Ishikawa (cell line): ENCODE measurements at regions not wholly inside any gene's neighbourhood (a gene's known extent, or its start where the extent isn't known, plus 50 kb on each side); places are given as distances from the start of the nearest gene placed in this dataset.

Experiments
- CEBPB ChIP-seq: IDR thresholded peaks from 2 replicates; pipeline ENCODE4 v1.6.1; 2012
- CREB1 ChIP-seq: IDR thresholded peaks from 2 replicates; pipeline ENCODE4 v1.6.1; 2012; ENCODE audit warnings: low read depth
- EGR1 ChIP-seq: IDR thresholded peaks from 2 replicates; pipeline ENCODE4 v1.6.1; 2012
- EP300 ChIP-seq: IDR thresholded peaks from 2 replicates; pipeline ENCODE4 v1.6.1; 2012; ENCODE audit warnings: borderline replicate concordance
- FOXM1 ChIP-seq: IDR thresholded peaks from 2 replicates; pipeline ENCODE4 v1.6.1; 2012; ENCODE audit warnings: low read depth, borderline replicate concordance
- MAX ChIP-seq: IDR thresholded peaks from 2 replicates; pipeline ENCODE4 v1.6.1; 2012
- NFIC ChIP-seq: IDR thresholded peaks from 2 replicates; pipeline ENCODE4 v1.6.1; 2012
- RAD21 ChIP-seq: IDR thresholded peaks from 2 replicates; pipeline ENCODE4 v1.6.1; 2012; ENCODE audit warnings: low read depth
- REST ChIP-seq: IDR thresholded peaks from 2 replicates; pipeline ENCODE4 v1.6.1; 2012; ENCODE audit warnings: low read depth, mild to moderate bottlenecking
- TAF1 ChIP-seq: IDR thresholded peaks from 2 replicates; pipeline ENCODE4 v1.6.1; 2012; ENCODE audit warnings: low read depth, mild to moderate bottlenecking
- TCF12 ChIP-seq: IDR thresholded peaks from 2 replicates; pipeline ENCODE4 v1.6.1; 2012; ENCODE audit warnings: low read depth
- TEAD4 ChIP-seq: IDR thresholded peaks from 2 replicates; pipeline ENCODE4 v1.6.1; 2012
- USF1 ChIP-seq: IDR thresholded peaks from 2 replicates; pipeline ENCODE4 v1.6.1; 2012
- YY1 ChIP-seq: IDR thresholded peaks from 2 replicates; pipeline ENCODE4 v1.6.1; 2012; ENCODE audit warnings: low read depth
- ZBTB7A ChIP-seq: IDR thresholded peaks from 2 replicates; pipeline ENCODE4 v1.6.1; 2012; ENCODE audit warnings: low read depth

GRCh38 chr22:26821854-26822253 is 164.5 kb downstream of the MIAT start:
- TF ChIP-seq REST, result no peak
- TF ChIP-seq FOXM1, result no peak
- no peak for TF ChIP-seq MAX

GRCh38 chr22:26822313-26822712 is 164.9 kb downstream of the MIAT start:
- TF ChIP-seq TEAD4 (no peak), CREB1 (no peak)

- TF ChIP-seq YY1 (no peak), TEAD4 (no peak), CEBPB (no peak), RAD21 (no peak), EGR1 (no peak), TCF12 (no peak), MAX (no peak), USF1 (no peak), EP300 (no peak), CREB1 (no peak), REST (no peak), ZBTB7A (no peak), TAF1 (no peak), FOXM1 (no peak), NFIC (no peak)
Observed at GRCh38 chr22:26823966-26824365, 166.6 kb downstream of the MIAT start.

GRCh38 chr22:26825960-26826935 is 168.9 kb downstream of the MIAT start:
- TF ChIP-seq REST, result no peak
- TF ChIP-seq ZBTB7A, result no peak
- TF ChIP-seq USF1, result no peak
- TF ChIP-seq MAX, result no peak
- TF ChIP-seq NFIC, result no peak
- TF ChIP-seq TEAD4, result no peak
- TF ChIP-seq TAF1, result no peak
- TF ChIP-seq FOXM1, result no peak
- TF ChIP-seq CREB1, result no peak
- no peak for TF ChIP-seq TCF12
- no peak for TF ChIP-seq EP300
- TF ChIP-seq CEBPB, result no peak
- no peak for TF ChIP-seq RAD21
- no peak for TF ChIP-seq YY1
- TF ChIP-seq EGR1, result no peak
